GM19452 (cell line): ENCODE measurements at regions not wholly inside any gene's neighbourhood (a gene's known extent, or its start where the extent isn't known, plus 50 kb on each side); places are given as distances from the start of the nearest gene placed in this dataset.
"Not testable (repeated sequence)": the region's sequence is repeated elsewhere in the genome, so short reads cannot be mapped to it uniquely, and the experiment has no call there.

Source experiments
- ATAC-seq: cut with Tn5 transposase; IDR thresholded peaks from one replicate; pipeline ENCODE4 v1.9.1; 2021; ENCODE audit not compliant: unreplicated experiment

- not testable (repeated sequence) for ATAC-seq
These were observed 112.9 kb upstream of the IGLL5 start for GRCh38 chr22:22774762-22775161.

GRCh38 chr22:22776121-22776520 lies 111.5 kb upstream of the IGLL5 start:
- ATAC-seq = no peak

- no peak for ATAC-seq
These were observed 108.4 kb upstream of the IGLL5 start for GRCh38 chr22:22779213-22779612.

GRCh38 chr22:22783575-22783974 lies 104.0 kb upstream of the IGLL5 start:
- ATAC-seq = no peak

- no peak for ATAC-seq
These were observed 103.2 kb upstream of the IGLL5 start for GRCh38 chr22:22784249-22785039.

GRCh38 chr22:22785316-22786065 lies 102.1 kb upstream of the IGLL5 start:
- no peak for ATAC-seq

- no peak for ATAC-seq
These were observed 101.1 kb upstream of the IGLL5 start for GRCh38 chr22:22786301-22787115.

GRCh38 chr22:22787151-22787550 lies 100.5 kb upstream of the IGLL5 start:
- no peak for ATAC-seq

GRCh38 chr22:22787786-22788459 lies 99.7 kb upstream of the IGLL5 start:
- no peak for ATAC-seq

GRCh38 chr22:22788460-22789037 lies 99.1 kb upstream of the IGLL5 start:
- ATAC-seq = no peak

- no peak for ATAC-seq
These were observed 98.2 kb upstream of the IGLL5 start for GRCh38 chr22:22789233-22789921.

- no peak for ATAC-seq
These were observed 97.4 kb upstream of the IGLL5 start for GRCh38 chr22:22789922-22790845.

- ATAC-seq = no peak
These were observed 96.0 kb upstream of the IGLL5 start for GRCh38 chr22:22791438-22792181.

- ATAC-seq = not testable (repeated sequence)
These were observed 95.3 kb upstream of the IGLL5 start for GRCh38 chr22:22792205-22792786.

- ATAC-seq = not testable (repeated sequence)
These were observed 92.0 kb upstream of the IGLL5 start for GRCh38 chr22:22795639-22796038.

- ATAC-seq = no peak
These were observed 90.9 kb upstream of the IGLL5 start for GRCh38 chr22:22796724-22797123.

- no peak for ATAC-seq
These were observed 89.4 kb upstream of the IGLL5 start for GRCh38 chr22:22798232-22798616.

GRCh38 chr22:22798716-22799115 lies 88.9 kb upstream of the IGLL5 start:
- no peak for ATAC-seq
